ENCODE measurements at regions not wholly inside any gene's neighbourhood (a gene's known extent, or its start where the extent isn't known, plus 50 kb on each side); places are given as distances from the start of the nearest gene placed in this dataset.
"Not testable (repeated sequence)": the region's sequence is repeated elsewhere in the genome, so short reads cannot be mapped to it uniquely, and the experiment has no call there.

GRCh38 chr7:142566271-142566670 is 183.0 kb upstream of the PRSS1 start:
- DNase-seq, result no peak

DNA sequence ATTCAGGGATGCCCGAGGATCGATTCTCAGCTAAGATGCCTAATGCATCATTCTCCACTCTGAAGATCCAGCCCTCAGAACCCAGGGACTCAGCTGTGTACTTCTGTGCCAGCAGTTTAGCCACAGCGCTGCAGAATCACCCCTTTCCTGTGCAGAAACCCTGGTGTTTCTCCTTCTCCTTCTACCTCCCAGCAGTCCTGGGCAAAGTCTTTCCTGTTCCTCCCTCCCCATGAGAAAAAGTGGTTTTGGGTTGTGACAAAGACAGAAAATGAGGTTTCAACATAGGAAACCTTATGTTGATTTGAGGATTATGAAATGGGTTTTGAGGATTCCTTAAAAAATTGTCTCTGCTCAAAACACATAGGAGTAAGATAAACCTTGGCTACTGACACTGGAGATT is 185.1 kb upstream of the PRSS1 start:
- not testable (repeated sequence) for DNase-seq

- DNase-seq, result no peak
These were observed 185.8 kb upstream of the PRSS1 start for GRCh38 chr7:142563470-142563869.

DNA sequence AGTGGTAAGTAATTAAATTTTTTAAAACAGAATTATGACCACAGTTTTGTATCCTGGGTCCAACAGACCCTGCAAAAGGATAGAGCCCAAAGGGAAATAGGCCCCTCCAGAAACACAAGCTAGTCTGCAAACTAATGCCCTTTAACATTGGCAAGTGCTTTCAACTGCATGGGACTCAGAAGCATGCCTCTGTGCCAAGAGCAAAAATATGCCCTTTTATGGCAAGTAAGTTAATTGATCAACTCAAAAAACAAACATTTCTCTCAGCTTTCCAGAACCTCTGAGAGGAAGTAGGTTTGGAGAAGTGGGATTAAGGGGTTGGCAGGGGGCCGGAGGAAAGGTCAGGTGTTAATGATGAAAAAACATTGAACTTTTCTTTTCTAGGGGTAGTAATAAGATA is 186.6 kb upstream of the PRSS1 start:
- DNase-seq, result no peak

- DNase-seq, result not testable (repeated sequence)
These were observed 187.9 kb upstream of the PRSS1 start for GRCh38 chr7:142561396-142561795.

GRCh38 chr7:142560770-142561169 is 188.5 kb upstream of the PRSS1 start:
- not testable (repeated sequence) for DNase-seq

DNA sequence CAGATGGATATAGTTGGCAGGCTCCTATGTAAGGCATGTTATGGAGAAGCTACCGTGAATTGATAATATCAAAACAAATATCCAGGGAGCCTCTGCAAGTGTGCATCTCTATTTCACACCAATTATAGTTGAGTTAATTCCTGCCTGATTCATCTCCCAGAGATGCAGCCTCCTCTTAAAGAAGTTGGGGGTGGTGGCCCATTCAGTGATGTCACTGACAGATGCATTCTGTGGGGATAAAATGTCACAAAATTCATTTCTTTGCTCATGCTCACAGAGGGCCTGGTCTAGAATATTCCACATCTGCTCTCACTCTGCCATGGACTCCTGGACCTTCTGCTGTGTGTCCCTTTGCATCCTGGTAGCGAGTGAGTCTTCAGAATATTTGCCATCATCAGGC is 189.1 kb upstream of the PRSS1 start:
- no peak for DNase-seq

DNA sequence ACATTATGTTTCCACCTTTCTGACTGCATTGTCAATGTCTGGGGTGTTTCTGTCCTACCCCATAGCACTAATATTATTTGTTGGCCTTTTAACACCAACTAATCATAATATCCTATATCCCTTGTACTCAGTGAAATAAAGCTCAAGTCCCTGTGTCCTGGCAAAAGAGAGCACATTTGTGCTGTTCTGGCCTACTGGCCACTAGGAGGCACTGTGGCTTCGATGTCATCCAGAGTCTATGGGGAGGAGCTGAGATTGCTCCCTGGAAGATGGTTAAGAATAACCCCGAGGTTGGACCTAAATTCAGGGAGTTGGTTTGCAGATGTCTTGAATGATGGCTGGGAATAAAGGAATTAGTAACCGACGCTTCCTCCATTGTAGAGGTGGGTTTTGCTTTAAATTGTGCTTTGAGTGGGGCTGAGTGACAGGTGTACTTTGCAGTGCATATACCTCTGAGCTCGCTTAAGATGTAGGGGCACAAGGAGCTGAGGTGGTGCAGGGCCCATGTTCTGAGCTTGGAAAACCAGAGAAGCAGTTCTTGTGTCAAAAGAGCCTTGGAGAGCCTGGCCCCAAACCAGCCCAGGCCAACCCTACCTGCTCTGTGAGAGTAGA is 191.2 kb upstream of the PRSS1 start:
- peak; percentile 49 for DNase-seq

GRCh38 chr7:142556740-142557139 is 192.5 kb upstream of the PRSS1 start:
- DNase-seq, result no peak

DNA sequence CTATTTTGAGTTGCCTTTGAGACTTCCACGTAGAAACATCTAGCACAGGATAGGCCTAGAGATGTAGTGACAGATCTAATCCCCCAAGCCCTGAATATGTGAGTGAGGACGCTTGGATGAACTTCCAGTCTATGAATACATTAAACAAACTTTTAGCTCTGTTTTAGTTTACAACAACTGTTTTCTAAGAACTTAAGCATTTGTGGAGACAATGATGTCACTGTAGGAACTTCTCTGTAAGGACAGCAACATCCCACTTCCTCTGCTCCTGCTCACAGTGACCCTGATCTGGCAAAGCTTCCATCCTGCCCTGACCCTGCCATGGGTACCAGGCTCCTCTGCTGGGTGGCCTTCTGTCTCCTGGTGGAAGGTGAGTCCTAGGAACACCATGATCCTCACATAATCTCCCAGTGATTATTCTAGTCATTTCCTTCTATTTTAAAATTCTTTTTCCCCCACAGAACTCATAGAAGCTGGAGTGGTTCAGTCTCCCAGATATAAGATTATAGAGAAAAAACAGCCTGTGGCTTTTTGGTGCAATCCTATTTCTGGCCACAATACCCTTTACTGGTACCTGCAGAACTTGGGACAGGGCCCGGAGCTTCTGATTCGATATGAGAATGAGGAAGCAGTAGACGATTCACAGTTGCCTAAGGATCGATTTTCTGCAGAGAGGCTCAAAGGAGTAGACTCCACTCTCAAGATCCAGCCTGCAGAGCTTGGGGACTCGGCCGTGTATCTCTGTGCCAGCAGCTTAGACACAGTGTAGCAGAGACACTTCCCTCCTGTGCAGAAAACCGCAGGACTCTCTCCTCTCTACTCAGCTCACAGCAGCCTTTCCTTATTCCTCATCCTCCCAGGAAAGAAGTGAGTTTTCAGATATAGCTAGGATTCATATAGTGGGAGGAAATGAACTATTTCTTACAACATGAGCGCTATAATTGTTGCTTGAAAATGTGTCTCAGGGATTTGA is 194.4 kb upstream of the PRSS1 start:
- DNase-seq, result no peak

DNA sequence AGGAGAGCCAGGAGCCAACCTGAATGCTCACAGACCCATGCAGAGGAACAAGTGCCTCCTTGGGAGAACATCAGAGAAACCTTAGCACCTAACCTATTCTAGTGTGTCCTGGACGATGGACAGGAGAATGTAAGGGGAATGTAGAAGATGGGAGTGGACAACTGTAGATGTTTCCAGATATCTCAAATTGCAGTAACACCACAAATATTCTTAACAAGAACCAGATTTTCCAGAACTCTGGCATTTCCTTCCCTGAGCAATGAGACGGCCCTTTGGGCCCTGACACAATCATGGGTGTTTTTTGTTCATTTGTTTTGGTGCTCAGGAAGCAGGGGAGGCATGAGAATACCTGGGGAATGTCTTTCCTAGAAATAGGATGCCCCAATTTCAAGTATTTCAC is 196.1 kb upstream of the PRSS1 start:
- no peak for DNase-seq

DNA sequence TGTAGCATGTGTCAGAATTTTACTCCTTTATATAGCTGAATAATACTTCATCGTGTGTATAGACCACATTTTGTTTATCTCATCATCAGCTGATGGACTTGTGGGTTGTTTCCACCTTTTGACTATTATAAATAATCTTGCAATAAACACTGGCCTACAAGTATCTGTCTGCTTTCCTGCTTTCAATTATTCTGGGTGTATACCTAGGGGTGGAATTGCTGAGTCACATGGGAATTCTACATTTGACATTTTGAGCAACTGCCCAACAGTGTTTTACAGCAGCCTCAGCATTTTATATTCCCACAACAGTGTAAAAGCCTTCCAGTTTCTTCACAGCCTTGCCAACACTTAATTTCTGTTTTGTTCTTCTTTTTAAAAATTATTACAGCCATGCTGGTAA is 200.3 kb upstream of the PRSS1 start:
- DNase-seq, result no peak

- DNase-seq, result no peak
These were observed 202.8 kb upstream of the PRSS1 start for GRCh38 chr7:142546452-142546851.

DNA sequence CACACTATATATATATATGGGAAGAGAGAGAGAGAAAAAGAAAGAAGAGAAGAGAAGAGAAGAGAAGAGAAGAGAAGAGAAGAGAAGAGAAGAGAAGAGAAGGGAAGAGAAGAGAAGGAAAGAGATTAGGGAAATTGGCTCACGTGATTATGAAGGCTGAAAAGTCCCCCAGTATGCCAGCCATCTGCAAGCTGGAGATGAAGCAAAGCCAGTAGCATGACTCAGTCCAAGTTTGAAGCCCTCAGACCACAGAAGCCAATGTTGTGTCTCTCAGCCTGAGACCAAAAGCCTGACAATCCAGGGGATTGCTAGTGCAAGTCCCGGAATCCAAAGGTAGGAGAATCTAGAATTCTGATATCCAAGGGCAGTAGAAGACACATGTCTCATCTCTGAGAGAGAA is 206.3 kb upstream of the PRSS1 start:
- DNase-seq, result no peak

- no peak for DNase-seq
These were observed 207.2 kb upstream of the PRSS1 start for GRCh38 chr7:142542105-142542504.

DNA sequence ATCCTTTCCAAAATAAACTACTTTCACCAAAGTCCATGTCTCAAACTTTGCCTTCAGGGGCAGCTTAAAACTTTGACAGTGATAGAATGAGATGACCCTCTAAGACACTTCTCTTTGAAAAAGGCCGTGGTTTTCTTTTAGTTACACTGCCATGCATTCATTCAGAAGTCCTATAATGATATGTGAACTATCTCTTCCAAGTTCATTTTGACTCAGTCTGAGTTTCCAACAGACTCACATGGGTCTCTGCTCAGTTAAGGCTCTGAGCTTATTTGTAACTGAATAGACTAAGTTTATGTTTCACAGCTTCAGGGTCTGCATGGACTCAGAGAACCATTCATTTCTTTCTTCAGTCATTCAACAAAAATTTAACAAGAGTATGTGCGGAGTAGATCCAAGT is 208.9 kb upstream of the PRSS1 start:
- DNase-seq, result no peak

- DNase-seq, result no peak
These were observed 209.4 kb upstream of the PRSS1 start for GRCh38 chr7:142539901-142540300.

- no peak for DNase-seq
These were observed 211.5 kb upstream of the PRSS1 start for GRCh38 chr7:142537760-142538159.

DNA sequence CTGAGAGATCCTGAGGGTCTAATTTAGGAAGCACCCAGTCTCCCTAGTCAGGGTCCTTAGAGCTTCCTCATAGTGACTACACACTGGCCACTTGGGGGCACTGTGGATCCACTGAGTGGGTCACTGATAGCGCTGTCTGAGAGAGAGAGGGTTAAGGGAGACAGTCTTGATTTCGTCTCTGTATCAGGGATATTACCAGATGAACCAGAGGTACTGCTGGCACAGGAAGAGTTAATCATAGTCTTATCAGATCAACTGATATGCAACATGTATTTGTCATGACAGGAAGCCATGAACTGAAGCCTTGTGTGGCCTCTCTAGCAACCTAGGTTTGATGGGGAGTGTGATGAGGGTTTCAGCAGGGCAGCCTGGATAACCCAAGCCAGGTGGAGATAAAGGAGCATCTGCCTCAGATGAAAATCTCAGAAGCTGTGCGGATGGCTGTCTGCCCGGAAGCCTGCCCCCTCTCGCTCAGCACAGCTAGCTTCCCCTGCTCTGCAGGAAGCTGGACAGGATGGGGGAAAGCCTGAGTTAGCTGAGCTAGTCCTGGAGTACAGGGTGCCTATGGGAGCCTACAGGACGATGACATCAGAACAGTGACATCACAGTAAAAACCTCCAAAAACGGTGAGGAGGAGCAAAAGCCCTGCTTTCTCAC is 214.0 kb upstream of the PRSS1 start:
- DNase-seq, result peak; percentile 70

- DNase-seq, result no peak
These were observed 214.5 kb upstream of the PRSS1 start for GRCh38 chr7:142534726-142535122.

- DNase-seq, result no peak
These were observed 215.4 kb upstream of the PRSS1 start for GRCh38 chr7:142533920-142534319.

DNA sequence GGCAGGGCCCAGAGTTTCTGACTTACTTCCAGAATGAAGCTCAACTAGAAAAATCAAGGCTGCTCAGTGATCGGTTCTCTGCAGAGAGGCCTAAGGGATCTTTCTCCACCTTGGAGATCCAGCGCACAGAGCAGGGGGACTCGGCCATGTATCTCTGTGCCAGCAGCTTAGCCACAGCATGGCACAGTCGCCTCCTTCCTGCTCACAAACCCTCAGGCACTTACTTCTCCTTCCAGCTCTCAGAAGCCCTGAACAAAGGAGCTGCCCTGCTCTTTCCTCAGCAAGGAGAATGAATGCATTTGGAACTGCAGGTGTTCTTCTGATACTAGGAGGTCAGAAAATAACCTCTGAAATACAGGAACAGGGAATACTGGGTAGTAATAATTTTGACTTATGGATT is 219.7 kb upstream of the PRSS1 start:
- no peak for DNase-seq

GRCh38 chr7:142528608-142529408 is 220.5 kb upstream of the PRSS1 start:
- no peak for DNase-seq
